Vagina (tissue), 2 donors: ENCODE measurements at regions not wholly inside any gene's neighbourhood (a gene's known extent, or its start where the extent isn't known, plus 50 kb on each side); places are given as distances from the start of the nearest gene placed in this dataset.

Source experiments
- CTCF ChIP-seq, 3 experiments: fragments of 450-650 bp in 2 of 3; fragments of 200-600 bp in 1 of 3; sonication (generic) in 1 of 3; IDR thresholded peaks; one replicate each; pipeline ENCODE4 v1.5.1; 2017 to 2019; ENCODE audit warnings: antibody characterized with exemption in 3 of 3, mild to moderate bottlenecking in 2 of 3, moderate library complexity in 2 of 3
- POLR2A ChIP-seq, 2 donors: fragments of 450-650 bp; IDR thresholded peaks; one replicate each; pipeline ENCODE4 v1.6.1; 2017; ENCODE audit warnings: antibody characterized with exemption in 2 of 2, mild to moderate bottlenecking in 2 of 2, moderate library complexity in 2 of 2

GRCh38 chr3:177946048-177946447 is 590.2 kb upstream of the KCNMB2 start:
- TF ChIP-seq CTCF (IDR thresholded peaks at IDR 0.05) = no peak
- no peak for TF ChIP-seq POLR2A (IDR thresholded peaks at IDR 0.05)
